HepG2 (cell line): ENCODE measurements at regions not wholly inside any gene's neighbourhood (a gene's known extent, or its start where the extent isn't known, plus 50 kb on each side); places are given as distances from the start of the nearest gene placed in this dataset.
A peak's percentile ranks its signal among the peaks of the same experiment; 100 is the strongest.

ENCODE experiments used
- BRD4 ChIP-seq: sonication (generic); formaldehyde crosslinking; IDR thresholded peaks from 2 replicates; pipeline ENCODE4 v1.4.0; 2020; ENCODE audit warnings: missing genetic modification reagents
- CC2D1A ChIP-seq: sonication (generic); formaldehyde crosslinking; IDR thresholded peaks from 2 replicates; pipeline ENCODE4 v1.8.1; 2023; ENCODE audit warnings: mild to moderate bottlenecking, missing genetic modification reagents
- CREB1 ChIP-seq, 2 experiments: fragments of 450-650 bp in 1 of 2; IDR thresholded peaks; 2 replicates each; pipeline ENCODE4 v1.6.1; 2016 to 2017; ENCODE audit warnings: control low read depth in 1 of 2, mild to moderate bottlenecking in 1 of 2, missing compliant biosample characterization in 1 of 2, missing genetic modification characterization in 1 of 2
- ETV5 ChIP-seq: IDR thresholded peaks from 2 replicates; pipeline ENCODE4 v1.6.1; 2018; ENCODE audit warnings: missing biosample characterization, missing genetic modification reagents, inconsistent platforms, borderline replicate concordance
- FOXO4 ChIP-seq: sonication (generic); formaldehyde crosslinking; conservative IDR thresholded peaks from 2 replicates; pipeline ENCODE4 v1.8.1; 2023; ENCODE audit warnings: missing genetic modification reagents
- MED13 ChIP-seq: sonication (generic); formaldehyde crosslinking; IDR thresholded peaks from 2 replicates; pipeline ENCODE4 v1.5.0; 2020; ENCODE audit warnings: missing genetic modification reagents
- ONECUT2 ChIP-seq: sonication (generic); formaldehyde crosslinking; IDR thresholded peaks from 2 replicates; pipeline ENCODE4 v1.4.0; 2020; ENCODE audit warnings: missing genetic modification reagents
- PAXIP1 ChIP-seq: sonication (generic); formaldehyde crosslinking; conservative IDR thresholded peaks from 2 replicates; pipeline ENCODE4 v1.4.0; 2020; ENCODE audit warnings: mild to moderate bottlenecking, missing genetic modification reagents, moderate library complexity
- PHB2 ChIP-seq: fragments of 450-650 bp; IDR thresholded peaks from 2 replicates; pipeline ENCODE4 v1.6.1; 2018; ENCODE audit not compliant: partially characterized antibody
- SMARCE1 ChIP-seq: fragments of 450-650 bp; IDR thresholded peaks from 2 replicates; pipeline ENCODE4 v1.6.1; 2017; ENCODE audit warnings: borderline replicate concordance
- SNAI1 ChIP-seq: sonication (generic); formaldehyde crosslinking; IDR thresholded peaks from 2 replicates; pipeline ENCODE4 v1.5.0; 2020; ENCODE audit warnings: mild to moderate bottlenecking, missing genetic modification reagents, borderline replicate concordance
- TBP ChIP-seq: sonication (generic); formaldehyde crosslinking; IDR thresholded peaks from 2 replicates; pipeline ENCODE4 v1.5.0; 2020; ENCODE audit warnings: missing genetic modification reagents
- TEAD3 ChIP-seq: optimal IDR thresholded peaks from 2 replicates; pipeline ENCODE3; 2016; ENCODE audit warnings: borderline replicate concordance
- ZBTB4 ChIP-seq: sonication (generic); formaldehyde crosslinking; IDR thresholded peaks from 2 replicates; pipeline ENCODE4 v1.4.0; 2020; ENCODE audit warnings: missing genetic modification reagents, mild to moderate bottlenecking, borderline replicate concordance
- ZNF563 ChIP-seq: sonication (generic); formaldehyde crosslinking; IDR thresholded peaks from 2 replicates; pipeline ENCODE4 v1.8.0; 2022; ENCODE audit warnings: mild to moderate bottlenecking, moderate library complexity, missing genetic modification reagents
- ZNF687 ChIP-seq: sonication (generic); formaldehyde crosslinking; IDR thresholded peaks from 2 replicates; pipeline ENCODE4 v1.5.1; 2020; ENCODE audit warnings: mild to moderate bottlenecking, missing genetic modification reagents, moderate library complexity

- no peak for TF ChIP-seq CREB1 (IDR thresholded peaks at IDR 0.05)
- peak; percentile 81 for TF ChIP-seq CREB1 (CRISPR knock-in tag; IDR thresholded peaks at IDR 0.05)
- TF ChIP-seq TBP: no peak
- TF ChIP-seq SMARCE1: no peak
- 0 out of 2 replicates have a peak, but pooled peaks have one; percentile 37 for TF ChIP-seq ZBTB4 (CRISPR knock-in tag)
- peak; percentile 36; the same call in 1 of the 2 replicates for TF ChIP-seq ETV5 (CRISPR knock-in tag)
- TF ChIP-seq ZNF563: no peak
- TF ChIP-seq PAXIP1: peak; percentile 90
- peak; percentile 12 for TF ChIP-seq TEAD3 (CRISPR knock-in tag)
- TF ChIP-seq MED13 (CRISPR knock-in tag): peak; percentile 66; the same call in 1 of the 2 replicates
- TF ChIP-seq FOXO4 (CRISPR knock-in tag): no peak
- TF ChIP-seq SNAI1 (CRISPR knock-in tag): peak; percentile 86; the same call in 1 of the 2 replicates
- TF ChIP-seq PHB2: no peak
- TF ChIP-seq ZNF687 (CRISPR knock-in tag): no peak
- 0 out of 2 replicates have a peak, but pooled peaks have one; percentile 72 for TF ChIP-seq CC2D1A (CRISPR knock-in tag)
- 0 out of 2 replicates have a peak, but pooled peaks have one; percentile 72 for TF ChIP-seq BRD4
- TF ChIP-seq ONECUT2 (CRISPR knock-in tag): peak; percentile 48; the same call in 1 of the 2 replicates
These were observed 140.2 kb downstream of the ENC1 start (continued) for GRCh38 chr5:74500110-74500917.
